HepG2 (cell line): ENCODE measurements at regions not wholly inside any gene's neighbourhood (a gene's known extent, or its start where the extent isn't known, plus 50 kb on each side); places are given as distances from the start of the nearest gene placed in this dataset.

Experiments used
- ATAC-seq: fragments of 200-7000 bp; cut with Tn5 transposase; 3 replicates; pipeline ENCODE4 v1.9.1; 2020; ENCODE audit warnings: mild to moderate bottlenecking, moderate library complexity
- BruUV-seq: library from RNA; stranded (reverse); fragments of 400-500 nt; replicated peaks from 2 replicates; lab custom pipeline; 2021; lab: Mats Ljungman, UMichigan
- CTCF ChIA-PET: fragments of 300-600 bp; formaldehyde crosslinking; extraction: SDS; loops from one replicate; lab custom pipeline; 2021; ENCODE audit warnings: low total read pairs, inconsistent platforms, low intra/inter-chr PET ratio; lab: Yijun Ruan, JAX
- POLR2A ChIA-PET: fragments of 350-600 bp; sonication (Branson Sonifier 250); formaldehyde crosslinking; loops from one replicate; lab custom pipeline; 2020; ENCODE audit warnings: antibody characterized with exemption, inconsistent platforms; lab: Yijun Ruan, JAX
- DNase-seq: peaks from one replicate; pipeline ENCODE4 v3.0.0-alpha.2; 2015; ENCODE audit warnings: low spot score
- FAIRE-seq: peaks from 3 replicates; lab custom pipeline; 2011; peaks lifted over from hg19 to GRCh38; lab: Jason Lieb, UNC
- H2AFZ ChIP-seq: one replicate; pipeline ENCODE4 v1.6.1; 2011; ENCODE audit warnings: low read length, inconsistent platforms
- H3K27ac ChIP-seq: fragments of 300-600 bp; 3 replicates; pipeline ENCODE4 v1.8.0; 2011; ENCODE audit warnings: mixed run types, mild to moderate bottlenecking, mixed read lengths, low read length, inconsistent platforms; ENCODE audit not compliant: insufficient read depth; ENCODE audit errors: extremely low read length
- H3K27me3 ChIP-seq, 2 experiments: fragments of 200-600 bp in 1 of 2; 2 replicates in 1 of 2; 3 replicates in 1 of 2; pipeline versions ENCODE4 v1.6.0 to v1.8.0; 2011; ENCODE audit warnings: low read length in 2 of 2, mild to moderate bottlenecking in 2 of 2, moderate library complexity in 2 of 2, inconsistent platforms in 1 of 2; ENCODE audit not compliant: insufficient read depth in 2 of 2, control insufficient read depth in 1 of 2
- H3K36me3 ChIP-seq, 2 experiments: fragments of 200-600 bp in 1 of 2; replicated peaks in 1 of 2; 2 replicates in 1 of 2; 3 replicates in 1 of 2; pipeline versions ENCODE4 v1.5.1 to v1.8.0; 2011; ENCODE audit warnings: low read length in 2 of 2, inconsistent platforms in 1 of 2; ENCODE audit not compliant: insufficient read depth in 2 of 2, control insufficient read depth in 1 of 2
- H3K4me1 ChIP-seq: 2 replicates; pipeline ENCODE4 v1.5.1; 2012; ENCODE audit warnings: low read length, inconsistent platforms; ENCODE audit not compliant: insufficient read depth
- H3K4me2 ChIP-seq: 2 replicates; pipeline ENCODE4 v1.6.0; 2011; ENCODE audit warnings: low read depth, low read length, inconsistent platforms
- H3K4me3 ChIP-seq, 3 experiments: fragments of 200-600 bp in 1 of 3; sonication (generic), shearing (Covaris generic) in 1 of 3; replicated peaks in 1 of 3; 2 replicates each; pipeline ENCODE4 v1.5.1; 2011 to 2016; ENCODE audit warnings: low read length in 3 of 3, inconsistent platforms in 2 of 3, low read depth in 2 of 3, mild to moderate bottlenecking in 2 of 3, control low read depth in 1 of 3, mixed read lengths in 1 of 3; ENCODE audit not compliant: insufficient read depth in 1 of 3
- H3K79me2 ChIP-seq: one replicate; pipeline ENCODE4 v1.6.1; 2011; ENCODE audit warnings: low read length, inconsistent platforms; ENCODE audit not compliant: insufficient read depth
- H3K9ac ChIP-seq: 2 replicates; pipeline ENCODE4 v1.6.0; 2011; ENCODE audit warnings: mild to moderate bottlenecking, low read depth, low read length, inconsistent platforms; ENCODE audit not compliant: insufficient read depth
- H3K9me3 ChIP-seq: 2 replicates; pipeline ENCODE4 v1.5.1; 2012; ENCODE audit warnings: mild to moderate bottlenecking, low read length
- H4K20me1 ChIP-seq: 2 replicates; pipeline ENCODE4 v1.6.0; 2011; ENCODE audit warnings: inconsistent platforms, mild to moderate bottlenecking, low read length, moderate library complexity; ENCODE audit not compliant: insufficient read depth
- BCL3 ChIP-seq: sonication (generic); formaldehyde crosslinking; IDR thresholded peaks from 2 replicates; pipeline ENCODE4 v1.5.1; 2020; ENCODE audit warnings: mild to moderate bottlenecking, missing genetic modification reagents, moderate library complexity
- CTCF ChIP-seq: sonication (generic); formaldehyde crosslinking; IDR thresholded peaks from 2 replicates; pipeline ENCODE4 v1.5.0; 2020; ENCODE audit warnings: mild to moderate bottlenecking, missing genetic modification reagents, moderate library complexity
- MAF1 ChIP-seq: sonication (generic); formaldehyde crosslinking; IDR thresholded peaks from 2 replicates; pipeline ENCODE4 v1.5.0; 2020; ENCODE audit warnings: missing genetic modification reagents, borderline replicate concordance
- MATR3 ChIP-seq: sonication (generic); formaldehyde crosslinking; IDR thresholded peaks from 2 replicates; pipeline ENCODE4 v1.4.0; 2020; ENCODE audit warnings: missing genetic modification reagents
- MXD4 ChIP-seq: IDR thresholded peaks from 2 replicates; pipeline ENCODE4 v1.6.1; 2016; ENCODE audit warnings: mild to moderate bottlenecking, missing biosample characterization, missing genetic modification reagents
- ZUFSP ChIP-seq: sonication (generic); formaldehyde crosslinking; IDR thresholded peaks from 2 replicates; pipeline ENCODE4 v1.9.0; 2021; ENCODE audit warnings: missing genetic modification reagents, mild to moderate bottlenecking, borderline replicate concordance
- in situ Hi-C: cut with HindIII; loops from 2 replicates; pipeline ENCODE4 v1.10.0; 2017; ENCODE audit warnings: low pct_unique_long_range_greater_than_20kb; ENCODE audit not compliant: extremely low pct_ligation_motif_present
- intact Hi-C: fragments of 100-400 bp; cut with micrococcal nuclease; formaldehyde crosslinking; loops from one replicate; pipeline ENCODE4 v1.10.0; 2022; ENCODE audit not compliant: unreplicated experiment

GRCh38 chr3:130266817-130267216 lies 78.7 kb upstream of the COL6A5 start:
- DNase-seq: no peak
- H3K4me3 ChIP-seq: no peak overlapping the region
- TF ChIP-seq MATR3 (CRISPR knock-in tag): no peak
- no peak for TF ChIP-seq ZUFSP (CRISPR knock-in tag)
- TF ChIP-seq MXD4 (CRISPR knock-in tag): no peak
- no peak for TF ChIP-seq MAF1 (CRISPR knock-in tag)
- no peak for TF ChIP-seq CTCF
- TF ChIP-seq BCL3 (CRISPR knock-in tag): no peak
- 0 out of 5 replicates have a peak, but pooled peaks cover 0 to 7% of the 10 kb centered on the region in 2 experiments for H3K27me3 ChIP-seq
- BruUV-seq: no TSS peak
- no peak overlapping the region for H3K27ac ChIP-seq
- H3K4me2 ChIP-seq: no peak overlapping the region
- ATAC-seq: no peak
- intact Hi-C loops: no loop called here
- ChIA-PET CTCF (no interaction called here), POLR2A (no interaction called here)
- H3K4me1 ChIP-seq: no peaks in the 10 kb centered on the region
- no peak overlapping the region for H3K9ac ChIP-seq
- H3K9me3 ChIP-seq: no peaks in the 10 kb centered on the region
- no peaks in the 10 kb centered on the region for H4K20me1 ChIP-seq
- H2AFZ ChIP-seq: no peak overlapping the region
- H3K36me3 ChIP-seq: no peaks in the 10 kb centered on the region
- FAIRE-seq: no peak
- H3K79me2 ChIP-seq: no peaks in the 10 kb centered on the region
- in situ Hi-C loops: no loop called here
